GM19452 (cell line): ENCODE measurements at regions not wholly inside any gene's neighbourhood (a gene's known extent, or its start where the extent isn't known, plus 50 kb on each side); places are given as distances from the start of the nearest gene placed in this dataset.
"Not testable (repeated sequence)": the region's sequence is repeated elsewhere in the genome, so short reads cannot be mapped to it uniquely, and the experiment has no call there.

Experiments used
- ATAC-seq: cut with Tn5 transposase; IDR thresholded peaks from one replicate; pipeline ENCODE4 v1.9.1; 2021; ENCODE audit not compliant: unreplicated experiment

DNA sequence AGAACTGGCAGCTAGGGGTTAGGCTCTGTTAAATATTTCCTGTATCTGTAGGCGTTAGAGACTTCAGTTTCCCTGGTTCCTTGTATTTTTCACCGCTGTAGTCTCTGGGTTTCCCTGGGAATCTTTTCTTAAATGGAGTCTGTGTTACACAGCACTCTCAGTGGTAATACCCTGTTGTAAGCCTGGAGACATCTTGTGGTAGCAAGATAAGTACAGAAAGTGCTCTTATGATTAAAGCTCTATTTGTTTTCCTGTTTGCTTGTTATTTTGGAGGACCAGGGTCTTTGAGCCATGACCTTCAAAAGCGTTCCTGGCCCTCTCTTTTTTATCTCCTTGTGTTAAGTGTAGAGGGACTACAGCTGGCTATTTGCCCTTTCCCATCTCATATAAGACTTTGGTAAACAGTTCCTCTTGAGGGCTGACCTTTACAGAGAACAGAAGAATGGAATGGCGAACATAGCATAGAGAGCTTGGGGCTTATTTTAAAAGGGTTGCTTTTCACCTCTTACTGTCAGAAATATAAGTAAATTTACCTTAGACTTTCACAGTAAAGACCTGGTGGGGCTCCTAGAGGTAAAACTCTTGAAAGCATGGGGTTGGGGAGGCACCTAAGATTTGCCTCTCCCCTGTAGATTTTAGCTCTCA is 782.5 kb downstream of the FAT4 start:
- no peak for ATAC-seq

- no peak for ATAC-seq
Observed at GRCh38 chr4:126106658-126107057, 791.9 kb downstream of the FAT4 start.

- no peak for ATAC-seq
Observed at GRCh38 chr4:126109836-126110235, 795.1 kb downstream of the FAT4 start.

DNA sequence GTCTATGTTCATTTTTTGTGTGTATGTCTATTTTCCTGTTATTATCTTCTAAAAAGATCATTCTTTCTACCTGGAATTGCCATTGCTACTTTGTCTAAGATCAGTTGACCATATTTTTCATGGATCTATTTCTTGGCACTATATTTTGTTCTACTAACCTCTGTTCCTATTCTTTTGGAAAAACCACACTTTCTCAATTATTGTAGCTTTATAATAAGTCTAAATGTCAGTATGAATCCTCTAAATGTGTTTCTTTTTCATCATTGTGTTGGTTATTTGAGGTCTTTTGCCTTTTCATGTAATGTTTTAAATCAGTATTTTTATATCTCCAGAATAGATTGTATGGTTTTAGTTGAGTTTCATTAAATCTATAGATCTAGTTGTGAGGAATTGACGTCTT is 798.3 kb downstream of the FAT4 start:
- ATAC-seq, result no peak

GRCh38 chr4:126123611-126124325 is 809.0 kb downstream of the FAT4 start:
- ATAC-seq, result no peak

GRCh38 chr4:126124818-126125217 is 810.1 kb downstream of the FAT4 start:
- no peak for ATAC-seq

GRCh38 chr4:126130215-126130614 is 815.5 kb downstream of the FAT4 start:
- no peak for ATAC-seq

DNA sequence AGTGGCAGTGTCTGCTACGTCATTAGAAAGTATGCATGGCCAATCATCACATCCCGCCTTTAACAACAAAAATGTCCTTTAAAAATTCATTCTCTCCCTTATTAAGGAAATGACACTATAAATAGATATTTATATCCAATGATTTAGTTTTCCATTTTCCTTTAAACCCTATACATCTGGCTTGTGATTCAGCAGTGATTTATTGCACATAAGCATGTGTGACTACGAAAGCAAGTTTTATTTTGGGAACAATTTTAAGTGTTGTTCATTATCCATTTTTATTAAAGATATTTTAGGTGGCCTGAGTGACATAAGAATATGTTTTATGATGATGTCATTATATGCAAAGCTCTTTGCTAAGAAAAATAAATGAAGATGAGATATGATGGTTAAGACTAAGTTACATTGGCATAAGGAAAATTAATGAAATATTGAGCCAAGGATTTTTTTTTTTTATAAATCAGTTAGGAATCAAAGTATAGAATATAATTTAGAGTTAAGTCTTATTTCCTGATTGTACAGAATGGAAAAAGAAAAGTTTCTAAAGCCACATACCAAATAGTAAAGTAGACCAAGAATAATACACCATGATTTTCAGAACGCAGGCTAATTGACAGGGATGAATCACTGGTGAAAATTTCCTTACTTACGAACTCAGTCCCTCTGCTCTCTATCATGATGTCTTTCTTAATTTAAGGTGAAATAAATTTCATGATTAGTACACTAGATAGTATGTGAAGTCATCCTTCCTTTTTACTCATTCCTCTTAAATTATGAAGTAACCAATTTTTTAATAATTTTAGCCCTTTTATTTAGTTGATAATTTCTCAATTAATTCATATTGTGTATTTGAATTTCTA is 822.4 kb downstream of the FAT4 start:
- ATAC-seq, result no peak

DNA sequence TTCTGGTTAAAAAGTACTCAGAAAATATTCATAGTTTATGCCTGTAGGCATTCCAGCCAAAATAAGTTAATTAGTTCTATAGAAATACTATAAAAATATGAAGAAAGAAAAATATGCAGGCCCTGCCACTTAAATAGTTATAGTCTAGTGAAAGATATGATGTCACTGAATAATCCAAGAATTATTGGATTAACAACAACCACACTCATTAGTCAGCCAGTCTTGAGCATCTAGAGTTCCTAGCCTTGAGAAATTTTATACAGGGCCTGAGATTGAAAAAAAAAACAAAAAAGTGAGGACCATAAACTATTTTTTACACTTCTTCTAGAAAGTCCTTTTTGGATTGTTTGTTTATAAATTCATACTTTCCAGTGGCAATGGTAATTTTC is 823.0 kb downstream of the FAT4 start:
- ATAC-seq, result no peak

DNA sequence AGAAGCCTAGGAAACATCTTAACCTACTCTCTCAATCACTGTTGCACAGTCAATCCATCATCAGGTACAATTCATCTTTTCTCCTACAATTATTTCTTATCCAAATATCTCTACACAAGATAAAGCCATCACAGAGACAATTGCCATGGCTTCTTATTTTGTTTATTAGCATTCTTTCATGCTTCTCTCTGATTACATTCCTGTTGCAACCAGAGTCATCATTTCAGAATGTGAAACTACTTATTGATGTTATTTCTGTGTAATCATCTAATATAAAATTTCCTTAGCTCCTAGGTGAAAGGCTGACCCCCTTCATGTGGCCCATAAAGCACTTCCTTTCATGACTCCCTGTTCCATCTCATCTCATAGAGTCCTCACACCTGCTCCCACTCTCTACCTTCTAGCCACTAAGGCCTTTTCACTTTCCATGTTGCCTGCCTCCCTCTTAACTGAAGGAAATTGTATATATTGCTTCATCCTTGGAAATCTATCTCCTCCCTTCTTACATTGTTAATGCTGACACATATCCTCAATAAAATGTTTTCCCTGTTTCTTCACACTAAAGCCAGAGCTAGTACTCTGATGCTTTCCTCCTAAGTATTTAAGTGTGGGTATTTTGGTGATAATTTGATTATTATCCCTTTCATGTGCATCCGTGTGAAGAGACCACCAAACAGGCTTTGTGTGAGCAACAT is 829.9 kb downstream of the FAT4 start:
- no peak for ATAC-seq

DNA sequence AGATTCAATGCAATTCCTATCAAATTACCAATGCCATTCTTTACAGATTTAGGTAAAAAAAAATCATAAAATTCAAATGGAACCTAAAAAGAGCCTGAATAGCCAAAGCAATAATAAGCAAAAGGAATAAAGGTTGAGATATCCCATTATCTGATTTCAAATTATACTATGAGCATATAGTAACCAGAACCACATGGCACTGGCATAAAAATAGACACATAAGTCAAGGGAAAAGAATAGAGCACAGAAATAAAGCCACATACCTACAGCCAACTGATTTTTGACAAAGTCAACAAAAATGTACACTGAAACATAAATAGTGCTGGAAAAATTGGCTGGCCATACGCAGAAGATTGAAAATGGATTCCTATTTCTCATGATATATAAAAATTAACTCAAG is 853.7 kb downstream of the FAT4 start:
- no peak for ATAC-seq

- no peak for ATAC-seq
Observed at GRCh38 chr4:126172126-126172525, 857.4 kb downstream of the FAT4 start.

- ATAC-seq, result no peak
Observed at GRCh38 chr4:126174627-126175026, 859.9 kb downstream of the FAT4 start.

GRCh38 chr4:126180642-126181041 is 865.9 kb downstream of the FAT4 start:
- no peak for ATAC-seq

DNA sequence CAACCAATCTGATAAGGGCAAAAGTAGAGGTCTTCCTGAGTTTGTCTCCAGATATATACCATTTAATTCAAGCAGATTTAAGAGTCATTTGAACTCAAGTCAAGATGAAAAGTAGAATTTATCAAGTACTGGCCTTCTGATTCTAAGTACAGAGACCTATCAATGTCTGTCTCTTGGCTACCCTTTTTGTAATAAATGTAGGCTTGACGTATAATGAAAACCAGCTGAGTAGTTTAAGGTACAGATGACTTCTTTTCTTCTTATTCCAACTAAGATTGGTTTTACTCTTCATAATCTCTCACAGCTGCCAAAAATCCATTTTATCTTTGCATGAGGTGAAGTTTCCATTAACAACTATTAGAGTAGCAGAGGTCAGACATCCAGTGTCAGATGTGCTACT is 867.6 kb downstream of the FAT4 start:
- no peak for ATAC-seq

DNA sequence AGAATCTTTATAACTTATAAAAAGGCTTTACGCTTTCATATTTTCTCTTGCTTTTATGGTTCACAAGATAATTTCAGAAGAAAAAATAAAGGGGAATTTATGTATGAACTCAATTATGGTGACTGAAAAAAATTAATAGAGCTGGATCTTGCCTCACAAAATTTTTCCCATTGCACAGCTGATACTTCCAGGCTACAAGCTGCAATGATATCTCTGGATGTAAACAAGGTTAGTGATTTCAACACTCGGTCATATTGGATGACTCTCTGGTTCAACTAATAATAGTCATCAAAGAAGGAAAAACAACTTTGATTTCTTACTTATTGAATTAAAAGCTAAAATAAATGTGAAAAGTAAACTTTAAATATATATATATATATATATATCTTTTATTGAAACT is 868.0 kb downstream of the FAT4 start:
- no peak for ATAC-seq

GRCh38 chr4:126183206-126183605 is 868.5 kb downstream of the FAT4 start:
- no peak for ATAC-seq

DNA sequence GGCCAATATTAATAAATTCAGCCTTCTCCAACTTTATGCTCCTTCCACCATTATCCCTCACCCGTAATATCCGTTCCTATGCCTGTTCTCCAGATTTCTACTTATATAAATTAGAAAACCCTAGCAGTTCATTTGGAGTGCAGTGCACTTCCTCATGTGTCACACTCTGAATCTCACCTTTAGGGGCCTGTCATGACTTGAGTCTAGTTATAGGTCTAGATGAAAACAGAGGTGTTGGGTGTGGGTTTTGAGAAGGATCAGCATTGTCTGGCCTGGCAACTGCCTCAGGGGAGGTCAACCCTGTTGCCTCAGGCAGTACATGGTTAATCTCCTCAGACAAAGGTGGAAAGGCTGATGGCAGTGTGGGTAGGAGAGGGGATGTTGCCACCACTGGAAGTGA is 876.8 kb downstream of the FAT4 start:
- ATAC-seq, result no peak

- ATAC-seq, result no peak
Observed at GRCh38 chr4:126192506-126192905, 877.8 kb downstream of the FAT4 start.

DNA sequence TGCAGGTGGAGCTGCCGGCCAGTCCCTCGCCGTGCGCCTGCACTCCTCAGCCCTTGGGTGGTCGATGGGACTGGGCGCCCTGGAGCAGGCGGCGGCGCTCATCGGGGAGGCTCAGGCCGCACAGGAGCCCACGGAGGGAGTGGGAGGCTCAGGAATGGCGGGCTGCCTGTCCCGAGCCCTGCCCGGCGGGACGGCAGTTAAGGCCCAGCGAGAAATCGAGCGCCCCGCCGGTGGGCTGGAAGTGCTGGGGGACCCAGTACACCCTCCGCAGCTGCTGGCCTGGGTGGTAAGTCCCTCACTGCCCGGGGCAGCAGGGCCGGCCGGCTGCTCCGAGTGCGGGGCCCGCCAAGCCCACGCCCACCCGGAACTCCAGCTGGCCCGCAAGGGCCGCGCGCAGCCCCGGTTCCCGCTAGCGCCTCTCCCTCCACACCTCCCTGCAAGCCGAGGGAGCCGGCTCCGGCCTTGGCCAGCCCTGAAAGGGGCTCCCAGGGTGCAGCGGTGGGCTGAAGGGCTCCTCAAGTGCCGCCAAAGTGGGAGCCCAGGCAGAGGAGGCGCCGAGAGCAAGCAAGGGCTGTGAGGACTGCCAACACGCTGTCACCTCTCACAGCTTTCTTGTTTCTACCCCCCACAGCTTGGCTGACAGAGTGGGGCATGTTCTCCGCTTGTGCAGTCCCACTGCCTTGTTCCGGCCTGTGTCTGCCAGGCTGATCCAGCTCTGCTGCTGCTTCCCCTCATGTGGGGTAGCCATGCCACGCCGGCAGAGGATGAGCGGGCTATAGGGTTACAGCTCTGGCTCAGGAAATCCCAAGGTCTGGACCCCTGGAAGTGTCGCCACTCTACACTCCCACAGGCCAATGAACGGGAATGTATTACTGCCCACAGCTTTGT is 886.7 kb downstream of the FAT4 start:
- ATAC-seq, result not testable (repeated sequence)
